Erythroblast (primary cell): ENCODE measurements at regions not wholly inside any gene's neighbourhood (a gene's known extent, or its start where the extent isn't known, plus 50 kb on each side); places are given as distances from the start of the nearest gene placed in this dataset.

Source experiments
- GATA1 ChIP-seq: IDR thresholded peaks from 2 replicates; pipeline ENCODE4 v1.6.1; 2011; ENCODE audit warnings: low read depth, mild to moderate bottlenecking, control low read depth, low read length, moderate library complexity
- POLR2A ChIP-seq: IDR thresholded peaks from 2 replicates; pipeline ENCODE4 v1.6.1; 2011; ENCODE audit warnings: mild to moderate bottlenecking, low read length

DNA sequence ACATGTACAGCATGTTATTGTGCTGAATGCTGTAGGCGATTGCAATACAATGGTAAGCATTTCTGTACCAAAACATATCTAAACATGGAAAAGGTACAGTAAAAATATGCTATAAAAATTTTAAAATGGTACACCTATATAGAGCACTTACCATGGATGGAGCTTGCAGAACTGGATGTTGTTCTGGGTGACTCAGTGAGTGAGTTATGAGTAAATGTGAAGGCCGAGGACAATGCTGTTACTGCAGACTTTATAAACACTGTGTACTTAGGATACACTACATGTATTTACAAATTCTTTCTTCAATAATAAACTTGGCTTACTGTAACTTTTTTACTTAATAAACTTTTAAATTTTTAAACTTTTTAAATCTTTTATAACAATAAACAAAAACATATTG lies 473.4 kb upstream of the UBE2E3 start:
- no peak for TF ChIP-seq POLR2A
- no peak for TF ChIP-seq GATA1
